ENCODE measurements at regions not wholly inside any gene's neighbourhood (a gene's known extent, or its start where the extent isn't known, plus 50 kb on each side); places are given as distances from the start of the nearest gene placed in this dataset.
"Not testable (repeated sequence)": the region's sequence is repeated elsewhere in the genome, so short reads cannot be mapped to it uniquely, and the experiment has no call there.

DNA sequence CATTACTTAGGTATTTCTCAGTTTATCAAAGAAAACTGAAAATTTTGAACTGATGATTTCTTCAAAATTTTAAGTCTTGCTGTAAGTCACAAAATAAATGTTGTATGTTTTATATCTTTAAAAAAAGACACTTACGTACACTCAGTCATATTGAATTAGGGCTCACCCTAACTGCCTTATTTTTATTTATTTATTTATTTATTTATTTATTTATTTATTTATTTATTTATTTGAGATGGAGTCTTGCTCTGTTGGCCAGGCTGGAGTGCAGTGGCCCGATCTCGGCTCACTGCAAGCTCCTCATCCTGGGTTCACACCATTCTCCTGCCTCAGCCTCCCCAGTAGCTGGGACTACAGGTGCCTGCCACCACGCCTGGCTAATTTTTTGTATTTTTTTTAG, 881.9 kb downstream of the TTLL7 start:
- not testable (repeated sequence) for H3K27ac ChIP-seq; DNase-seq (ENCODE audit: low read depth, low spot score)

DNA sequence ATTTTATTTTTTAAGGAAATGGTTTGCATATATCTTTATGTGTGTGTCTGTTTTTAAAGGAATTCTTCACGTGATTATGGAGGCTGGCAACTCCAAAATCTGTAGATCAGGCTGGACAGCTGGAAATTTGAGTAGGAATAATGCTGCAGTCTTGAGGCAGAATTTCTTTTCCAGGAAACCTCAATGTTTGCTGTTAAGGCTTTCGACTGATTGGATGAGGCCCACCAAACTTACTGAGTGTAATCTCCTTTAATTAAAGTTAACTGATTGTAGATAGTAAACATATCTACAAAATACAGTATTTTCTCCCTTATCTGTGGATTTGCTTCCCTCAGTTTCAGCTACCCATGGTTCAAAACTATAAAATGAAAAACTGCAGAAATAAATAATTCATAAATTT, 883.1 kb downstream of the TTLL7 start:
- no peak for DNase-seq (ENCODE audit: low read depth, low spot score)

DNA sequence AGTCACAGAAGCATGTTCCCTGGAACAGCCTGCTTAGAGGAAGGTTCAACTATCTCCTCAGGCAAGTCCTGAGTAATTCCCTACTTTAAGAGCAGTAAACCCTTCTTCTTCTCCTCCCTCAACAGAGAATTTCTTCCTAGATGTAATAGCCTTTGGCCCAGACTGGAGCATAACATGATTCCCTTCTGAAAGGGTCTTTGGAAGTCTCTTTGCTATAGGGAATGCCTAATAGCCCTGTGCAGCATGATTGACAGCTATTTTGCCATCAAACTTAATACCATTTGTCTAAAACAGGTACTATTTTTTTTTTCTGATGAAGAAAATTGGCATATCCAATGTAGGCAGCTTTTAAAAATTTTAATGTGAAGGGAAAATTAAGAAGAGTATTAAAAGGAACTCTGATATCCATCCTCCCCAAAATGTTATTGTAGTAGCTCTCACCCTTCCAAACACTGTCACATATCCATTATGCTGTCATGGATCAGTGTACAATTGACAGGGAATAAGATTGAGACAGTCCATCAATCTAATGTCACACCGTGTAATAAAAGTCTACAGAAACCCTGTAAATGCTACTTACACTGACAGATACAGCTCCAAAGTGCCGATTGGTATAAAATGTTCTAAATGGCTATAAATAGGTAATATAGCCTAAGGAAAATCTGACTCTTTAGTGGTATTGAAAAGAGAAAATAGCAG, 884.6 kb downstream of the TTLL7 start:
- DNase-seq (ENCODE audit: low read depth, low spot score) = no peak
- no peak overlapping the region for H3K27ac ChIP-seq

More for the DNA sequence above, 883.1 kb downstream of the TTLL7 start:
- H3K27ac ChIP-seq = no peak overlapping the region

DNA sequence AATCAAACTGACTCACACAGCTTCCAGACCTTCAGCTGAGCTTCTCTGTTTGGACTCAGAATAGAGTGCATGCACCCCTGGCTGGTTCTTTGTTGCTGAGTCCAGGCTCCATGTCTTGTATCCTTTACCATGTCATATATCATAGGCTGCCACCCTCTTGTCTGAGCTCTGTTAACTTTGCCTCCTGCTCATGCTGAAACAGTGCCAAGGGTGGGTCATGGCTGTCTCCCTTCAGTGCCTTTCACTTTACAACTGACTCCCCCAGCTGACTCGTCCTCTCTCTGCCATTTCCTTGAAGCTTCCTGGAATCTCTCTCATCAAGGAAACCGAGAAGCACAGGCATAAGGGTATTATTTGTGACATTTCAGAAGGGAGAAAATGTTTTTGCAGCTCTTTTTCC, 885.3 kb downstream of the TTLL7 start:
- DNase-seq (ENCODE audit: low read depth, low spot score) = no peak
- H3K27ac ChIP-seq = no peak overlapping the region

DNA sequence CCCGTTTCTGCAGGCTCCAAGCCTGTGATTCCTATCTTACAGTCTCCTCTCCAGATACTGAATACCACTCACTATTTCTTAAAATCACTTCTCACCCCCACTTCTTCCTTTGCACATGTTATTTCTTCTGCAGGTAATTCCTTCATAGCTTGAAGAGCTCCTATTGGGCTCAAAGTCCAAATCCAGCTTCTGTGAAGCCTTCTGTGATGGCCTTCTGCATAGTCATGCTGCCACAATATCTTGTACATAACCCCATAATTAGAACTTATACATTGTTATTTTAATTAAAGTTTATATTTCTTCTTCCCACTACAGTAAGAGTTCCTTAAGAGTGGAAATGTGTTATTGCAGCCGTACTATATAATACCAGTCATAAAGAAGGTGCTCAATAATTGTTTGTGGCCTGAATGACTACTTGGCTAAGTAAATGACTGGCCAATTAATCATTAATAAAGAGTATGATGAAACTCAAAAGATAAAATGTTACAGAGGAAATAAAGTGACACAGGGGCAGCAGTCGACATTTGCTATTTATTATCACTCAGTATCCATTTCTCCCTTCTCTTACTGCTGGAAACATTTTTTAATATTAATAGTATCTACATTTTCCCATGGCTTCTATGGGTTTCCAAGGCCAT, 886.6 kb downstream of the TTLL7 start:
- no peak overlapping the region for H3K27ac ChIP-seq
- DNase-seq (ENCODE audit: low read depth, low spot score) = no peak

GRCh38 chr1:83110156-83110555, 888.8 kb downstream of the TTLL7 start:
- no peak overlapping the region for H3K27ac ChIP-seq
- no peak for DNase-seq (ENCODE audit: low read depth, low spot score)

GRCh38 chr1:83109692-83110091, 889.2 kb downstream of the TTLL7 start:
- no peak overlapping the region for H3K27ac ChIP-seq
- DNase-seq (ENCODE audit: low read depth, low spot score) = no peak

- DNase-seq (ENCODE audit: low read depth, low spot score) = no peak
These were observed 894.4 kb downstream of the TTLL7 start for GRCh38 chr1:83104558-83104957.

GRCh38 chr1:83103341-83103740, 895.6 kb downstream of the TTLL7 start:
- no peak overlapping the region for H3K27ac ChIP-seq

More at GRCh38 chr1:83104558-83104957, 894.4 kb downstream of the TTLL7 start:
- no peak overlapping the region for H3K27ac ChIP-seq

GRCh38 chr1:83102630-83103071, 896.3 kb downstream of the TTLL7 start:
- no peak overlapping the region for H3K27ac ChIP-seq
- no peak for DNase-seq (ENCODE audit: low read depth, low spot score)

More at GRCh38 chr1:83103341-83103740, 895.6 kb downstream of the TTLL7 start:
- no peak for DNase-seq (ENCODE audit: low read depth, low spot score)

DNA sequence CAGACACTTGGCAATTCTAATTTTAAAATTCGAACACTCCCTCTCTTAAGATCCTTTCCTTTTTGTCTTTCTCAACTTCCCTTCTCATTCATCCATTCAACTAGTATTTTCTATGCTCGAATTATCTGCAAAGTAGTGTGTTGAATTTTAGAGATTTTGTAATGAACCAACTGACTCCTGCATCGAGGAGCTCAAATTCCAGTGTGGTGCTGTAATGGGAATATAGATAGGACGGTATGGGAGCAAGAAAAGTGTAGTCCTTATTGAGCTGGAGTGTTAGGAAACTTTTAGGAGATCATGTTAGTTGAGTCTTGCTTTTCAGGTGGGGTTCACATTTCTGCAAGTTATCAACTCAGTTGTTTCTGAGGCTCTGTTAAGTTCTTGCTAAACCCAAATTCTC, 897.5 kb downstream of the TTLL7 start:
- no peak for DNase-seq (ENCODE audit: low read depth, low spot score)
- H3K27ac ChIP-seq = no peak overlapping the region

- DNase-seq (ENCODE audit: low read depth, low spot score) = no peak
- H3K27ac ChIP-seq = no peak overlapping the region
These were observed 898.8 kb downstream of the TTLL7 start for GRCh38 chr1:83100133-83100532.

- H3K27ac ChIP-seq = no peak overlapping the region
- no peak for DNase-seq (ENCODE audit: low read depth, low spot score)
These were observed 900.1 kb downstream of the TTLL7 start for GRCh38 chr1:83098791-83099190.

- no peak overlapping the region for H3K27ac ChIP-seq
- no peak for DNase-seq (ENCODE audit: low read depth, low spot score)
These were observed 900.8 kb downstream of the TTLL7 start for GRCh38 chr1:83098131-83098530.

DNA sequence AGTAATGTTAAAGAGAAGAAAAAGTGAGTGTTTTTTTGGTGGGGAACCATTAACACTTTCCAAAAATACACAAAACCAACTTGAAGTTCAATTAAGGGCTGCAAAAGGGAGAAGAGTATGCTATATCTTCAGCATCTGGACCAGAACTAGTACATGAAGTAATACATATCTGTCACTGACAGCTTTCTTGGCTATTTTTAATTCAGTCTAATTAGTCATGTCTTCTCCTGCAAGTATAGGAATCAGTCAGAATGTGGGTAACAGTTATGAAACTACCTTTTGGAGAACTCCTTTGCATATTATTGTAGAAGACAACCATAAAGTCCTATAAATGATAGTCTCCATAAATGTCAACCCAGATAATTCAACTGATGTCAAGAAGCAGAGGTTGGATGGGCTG, 901.2 kb downstream of the TTLL7 start:
- no peak for DNase-seq (ENCODE audit: low read depth, low spot score)

GRCh38 chr1:83095570-83095969, 903.4 kb downstream of the TTLL7 start:
- no peak for DNase-seq (ENCODE audit: low read depth, low spot score)
- no peak overlapping the region for H3K27ac ChIP-seq

More for the DNA sequence above, 901.2 kb downstream of the TTLL7 start:
- H3K27ac ChIP-seq = no peak overlapping the region

DNA sequence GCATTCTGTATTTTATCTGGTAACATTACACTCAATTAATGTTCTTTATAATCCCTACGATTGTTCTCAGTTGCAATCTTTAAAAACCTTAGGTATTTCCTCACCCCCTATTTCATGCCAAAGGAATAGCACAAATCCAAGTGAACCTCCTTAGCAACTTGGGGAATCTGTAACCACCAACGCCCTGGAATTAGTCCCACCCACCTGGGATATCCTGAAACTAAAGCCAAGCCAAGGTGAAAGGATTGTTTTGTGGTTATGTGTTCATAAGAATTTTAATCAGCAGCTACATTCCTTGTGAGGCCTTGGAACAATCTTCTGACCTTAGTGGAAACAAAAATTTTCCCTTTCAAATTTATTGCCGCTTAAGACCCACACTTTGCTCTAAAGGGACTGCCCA, 908.7 kb downstream of the TTLL7 start:
- DNase-seq (ENCODE audit: low read depth, low spot score) = no peak
- no peak overlapping the region for H3K27ac ChIP-seq

GRCh38 chr1:83087851-83088250, 911.1 kb downstream of the TTLL7 start:
- no peak overlapping the region for H3K27ac ChIP-seq
- no peak for DNase-seq (ENCODE audit: low read depth, low spot score)

DNA sequence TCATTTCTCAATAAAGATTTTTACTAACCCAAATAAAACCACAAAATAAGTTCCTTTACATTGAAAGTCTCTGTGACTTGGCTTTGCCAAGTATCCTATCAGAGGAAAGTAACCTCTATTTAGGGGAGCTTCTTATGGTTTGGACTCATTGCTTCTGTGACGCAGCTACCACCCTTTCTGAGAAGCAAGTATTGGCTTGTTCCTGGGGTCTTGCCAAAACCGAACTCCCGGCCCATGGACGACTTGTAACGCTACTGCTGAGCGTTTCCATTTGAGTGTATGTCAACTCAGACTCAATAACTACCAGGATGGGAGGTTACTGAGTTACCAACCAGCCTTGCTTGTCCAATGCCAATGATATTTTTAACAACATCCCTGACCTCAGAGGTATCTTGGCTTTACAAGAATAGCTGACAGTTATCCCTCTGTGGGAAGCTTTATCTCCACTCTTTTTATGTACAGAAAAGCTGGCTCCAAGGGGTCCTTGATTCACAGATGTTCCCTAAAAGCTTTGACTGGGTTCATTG, 911.9 kb downstream of the TTLL7 start:
- peak; percentile 26 for DNase-seq (ENCODE audit: low read depth, low spot score)
- peak overlapping the region; percentile 15 for H3K27ac ChIP-seq

DNA sequence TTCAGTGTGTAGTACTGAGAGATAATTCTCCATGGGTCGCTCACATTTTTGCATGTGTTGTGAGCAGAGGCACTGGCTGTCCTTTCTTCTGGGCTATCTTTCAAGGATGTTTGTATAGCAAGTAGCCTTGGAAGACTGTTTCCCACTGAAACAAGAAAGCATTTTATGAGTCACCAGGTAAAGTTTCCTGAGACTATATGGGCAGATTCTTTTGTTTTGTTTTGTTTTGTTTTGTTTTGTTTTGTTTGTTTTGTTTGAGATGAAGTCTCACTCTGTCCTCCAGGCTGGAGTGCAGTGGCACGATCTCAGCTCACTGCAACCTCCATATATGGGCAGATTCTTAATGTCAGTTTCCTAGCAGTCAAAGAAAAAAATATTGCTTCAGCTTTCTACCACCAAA, 912.6 kb downstream of the TTLL7 start:
- H3K27ac ChIP-seq = peak overlapping the region; percentile 15
- peak; percentile 16 for DNase-seq (ENCODE audit: low read depth, low spot score)

- no peak for DNase-seq (ENCODE audit: low read depth, low spot score)
- no peak overlapping the region for H3K27ac ChIP-seq
These were observed 915.2 kb downstream of the TTLL7 start for GRCh38 chr1:83083589-83084224.
